Endothelial cell of umbilical vein (primary cell): ENCODE measurements at regions not wholly inside any gene's neighbourhood (a gene's known extent, or its start where the extent isn't known, plus 50 kb on each side); places are given as distances from the start of the nearest gene placed in this dataset.
"Not testable (repeated sequence)": the region's sequence is repeated elsewhere in the genome, so short reads cannot be mapped to it uniquely, and the experiment has no call there.

Experiments
- BruUV-seq: library from RNA; stranded (reverse); fragments of 400-500 nt; replicated peaks from 2 replicates; lab custom pipeline; 2021; lab: Mats Ljungman, UMichigan
- CTCF ChIA-PET: fragments of 300-600, 350-600 bp; sonication (Branson Sonifier 250); formaldehyde crosslinking; loops from one replicate; lab custom pipeline; 2021; ENCODE audit warnings: antibody characterized with exemption, inconsistent platforms; lab: Charles Lee
- POLR2A ChIA-PET: fragments of 300-600, 350-600 bp; sonication (Branson Sonifier 250); formaldehyde crosslinking; loops from one replicate; lab custom pipeline; 2021; ENCODE audit warnings: antibody characterized with exemption, inconsistent platforms; lab: Charles Lee
- DNase-seq: peaks from one replicate; pipeline ENCODE4 v3.0.0-alpha.2; 2011; ENCODE audit warnings: low read depth, low spot score
- FAIRE-seq: peaks from 2 replicates; lab custom pipeline; 2011; peaks lifted over from hg19 to GRCh38; lab: Jason Lieb, UNC
- H2AFZ ChIP-seq: 2 replicates; pipeline ENCODE4 v1.6.0; 2012; ENCODE audit warnings: low read depth, low read length, control low read depth, inconsistent platforms
- H3K27ac ChIP-seq: 2 replicates; pipeline ENCODE4 v1.5.1; 2011; ENCODE audit warnings: low read depth, mild to moderate bottlenecking, control low read depth, low read length, moderate library complexity; ENCODE audit not compliant: insufficient read depth
- H3K27me3 ChIP-seq, 2 experiments: 2 replicates each; pipeline versions ENCODE4 v1.6.0 to v1.6.1; 2011; ENCODE audit warnings: low read length in 2 of 2, mixed read lengths in 1 of 2; ENCODE audit not compliant: control insufficient read depth in 2 of 2, insufficient read depth in 2 of 2
- H3K36me3 ChIP-seq, 2 experiments: 2 replicates in 1 of 2; 3 replicates in 1 of 2; pipeline ENCODE4 v1.5.1; 2011; ENCODE audit warnings: low read length in 2 of 2, mild to moderate bottlenecking in 1 of 2, moderate library complexity in 1 of 2; ENCODE audit not compliant: control insufficient read depth in 2 of 2, insufficient read depth in 2 of 2; ENCODE audit errors: extremely low read depth in 1 of 2
- H3K4me1 ChIP-seq: 3 replicates; pipeline ENCODE4 v1.5.1; 2011; ENCODE audit warnings: mild to moderate bottlenecking, low read length; ENCODE audit not compliant: control insufficient read depth, insufficient read depth; ENCODE audit errors: extremely low read depth
- H3K4me2 ChIP-seq: 2 replicates; pipeline ENCODE4 v1.6.1; 2011; ENCODE audit warnings: low read length, control low read depth, mixed read lengths; ENCODE audit not compliant: insufficient read depth
- H3K4me3 ChIP-seq, 3 experiments: fragments of 200-600 bp in 1 of 3; sonication (generic), shearing (Covaris generic) in 1 of 3; replicated peaks in 1 of 3; 2 replicates each; pipeline ENCODE4 v1.5.1; 2011 to 2016; ENCODE audit warnings: control low read depth in 3 of 3, low read length in 3 of 3, mild to moderate bottlenecking in 2 of 3, inconsistent platforms in 1 of 3, low read depth in 1 of 3, moderate library complexity in 1 of 3; ENCODE audit not compliant: insufficient read depth in 1 of 3
- H3K79me2 ChIP-seq: 2 replicates; pipeline ENCODE4 v1.6.0; 2012; ENCODE audit warnings: low read length, inconsistent platforms; ENCODE audit not compliant: control insufficient read depth, insufficient read depth
- H3K9ac ChIP-seq: replicated peaks from 2 replicates; pipeline ENCODE3; 2011; ENCODE audit warnings: low read length, control low read depth; ENCODE audit not compliant: insufficient read depth; ENCODE audit errors: extremely low read depth
- H3K9me1 ChIP-seq: replicated peaks from 3 replicates; pipeline ENCODE4 v1.6.0; 2011; ENCODE audit warnings: mild to moderate bottlenecking, low read length; ENCODE audit not compliant: control insufficient read depth, insufficient read depth; ENCODE audit errors: extremely low read depth
- H3K9me3 ChIP-seq: replicated peaks from 2 replicates; pipeline ENCODE4 v1.5.1; 2012; ENCODE audit warnings: low read length, inconsistent platforms; ENCODE audit not compliant: control insufficient read depth, insufficient read depth
- H4K20me1 ChIP-seq: replicated peaks from 2 replicates; pipeline ENCODE3; 2011; ENCODE audit warnings: mild to moderate bottlenecking, low read length; ENCODE audit not compliant: control insufficient read depth, insufficient read depth; ENCODE audit errors: extremely low read depth
- FOS ChIP-seq: IDR thresholded peaks from 2 replicates; pipeline ENCODE4 v1.6.1; 2011; ENCODE audit warnings: mild to moderate bottlenecking, low read length, moderate library complexity, borderline replicate concordance; ENCODE audit not compliant: insufficient read depth
- JUN ChIP-seq: IDR thresholded peaks from 2 replicates; pipeline ENCODE4 v1.6.1; 2011; ENCODE audit warnings: borderline replicate concordance, low read depth; ENCODE audit not compliant: insufficient read length, insufficient read depth
- MYC ChIP-seq: IDR thresholded peaks from one replicate; pipeline ENCODE4 v1.6.1; 2011; ENCODE audit warnings: mild to moderate bottlenecking, low read depth, low read length
- POLR2AphosphoS5 ChIP-seq: IDR thresholded peaks from 2 replicates; pipeline ENCODE4 v1.6.1; 2012; ENCODE audit warnings: low read depth, mild to moderate bottlenecking, control low read depth, low read length, moderate library complexity; ENCODE audit not compliant: insufficient read depth
- dilution Hi-C: fragments of 300-500 bp; cut with MboI; formaldehyde crosslinking; loops from one replicate; pipeline ENCODE4 v1.15.0; 2019; ENCODE audit warnings: low sequenced_read_pairs; ENCODE audit not compliant: extremely low pct_ligation_motif_present
- intact Hi-C: fragments of 100-400 bp; cut with micrococcal nuclease; formaldehyde crosslinking; loops from one replicate; pipeline ENCODE4 v1.10.0; 2022
- TF ChIP-seq, protein P1 (sequence below): IDR thresholded peaks from 2 replicates; pipeline ENCODE4 v1.6.1; 2011; ENCODE audit not compliant: insufficient read depth, insufficient read length

DNA sequence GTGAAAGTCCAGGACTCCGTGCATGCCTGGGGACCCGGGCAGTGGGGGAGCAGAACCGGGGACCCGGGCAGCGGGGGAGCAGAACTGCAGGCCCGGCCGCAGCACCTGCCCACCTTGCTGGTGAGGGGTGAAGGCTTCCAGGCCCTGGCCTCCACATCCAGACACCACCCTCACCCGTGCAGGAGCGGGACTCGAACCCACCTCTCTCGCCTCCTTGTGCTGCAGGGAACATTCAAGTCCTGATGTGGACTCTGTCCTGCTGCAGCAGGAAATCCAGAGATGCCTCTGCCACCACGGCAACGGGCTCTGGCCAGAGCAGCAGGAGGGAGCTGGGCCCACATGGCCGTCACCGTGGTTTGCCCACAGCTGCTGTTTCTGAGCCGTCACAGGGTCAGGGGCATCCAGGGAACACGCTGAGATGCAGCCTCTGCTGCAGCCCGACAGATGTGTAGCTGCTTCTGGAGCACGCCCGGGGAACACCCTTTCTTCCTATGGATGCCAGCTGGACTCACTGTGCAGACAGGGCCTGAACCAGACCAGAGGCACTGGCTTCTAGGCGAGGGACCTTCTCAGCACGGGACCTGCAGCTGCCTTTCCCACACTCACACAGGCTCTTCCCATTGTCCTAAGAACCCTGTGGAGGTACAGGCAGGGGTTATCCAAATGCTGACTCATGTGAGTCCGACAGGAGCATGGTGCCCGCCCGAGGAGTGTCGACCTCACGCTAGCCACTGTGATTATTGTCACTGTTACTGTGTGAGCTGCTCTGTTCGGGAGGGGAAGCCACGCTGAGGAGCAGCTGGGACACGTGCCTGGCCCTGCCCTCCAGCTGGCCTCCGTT is 89.2 kb upstream of the CTDP1 start:
- no peaks in the 10 kb centered on the region for H3K4me1 ChIP-seq
- no peaks in the 10 kb centered on the region for H4K20me1 ChIP-seq
- FAIRE-seq = no peak
- ChIA-PET POLR2A (no interaction called here), CTCF (interaction anchor here (0.7 kb wide), 1 partner anchor 12 kb away, joined by 4 read pairs; no protein-coding TSS in a partner anchor)
- H3K79me2 ChIP-seq = no peaks in the 10 kb centered on the region
- intact Hi-C loops (no loop called here), dilution Hi-C loops (no loop called here)
- H3K27ac ChIP-seq = no peak overlapping the region
- H3K9me3 ChIP-seq = no peaks in the 10 kb centered on the region
- no peak overlapping the region for H3K9ac ChIP-seq
- no peak for DNase-seq
- no peaks in the 10 kb centered on the region for H3K36me3 ChIP-seq
- no peaks in the 10 kb centered on the region for H3K9me1 ChIP-seq
- no peak overlapping the region for H2AFZ ChIP-seq
- H3K4me2 ChIP-seq = no peak overlapping the region
- no peak overlapping the region for H3K4me3 ChIP-seq
- TF ChIP-seq JUN = no peak
- no peak for TF ChIP-seq MYC
- TF ChIP-seq POLR2AphosphoS5 = no peak
- no peak for TF ChIP-seq FOS
- H3K27me3 ChIP-seq = peaks cover 0 to 12% of the 10 kb centered on the region in 2 experiments
- no TSS peak for BruUV-seq

GRCh38 chr18:79591032-79591308 is 88.6 kb upstream of the CTDP1 start:
- intact Hi-C loops = no loop called here
- H3K9me3 ChIP-seq = no peaks in the 10 kb centered on the region
- ChIA-PET CTCF (interaction anchor here (0.7 kb wide), 1 partner anchor 13 kb away, joined by 4 read pairs; no protein-coding TSS in a partner anchor), POLR2A (no interaction called here)
- peaks cover 0 to 12% of the 10 kb centered on the region in 2 experiments for H3K27me3 ChIP-seq
- H3K4me1 ChIP-seq = no peaks in the 10 kb centered on the region
- no peaks in the 10 kb centered on the region for H3K36me3 ChIP-seq
- H3K79me2 ChIP-seq = no peaks in the 10 kb centered on the region
- FAIRE-seq (no peak), DNase-seq (no peak)
- no peaks in the 10 kb centered on the region for H4K20me1 ChIP-seq
- dilution Hi-C loops = no loop called here
- no peak overlapping the region for H2AFZ ChIP-seq
- no peak overlapping the region for H3K4me2 ChIP-seq
- no peak overlapping the region for H3K4me3 ChIP-seq
- no peaks in the 10 kb centered on the region for H3K9me1 ChIP-seq
- no peak overlapping the region for H3K27ac ChIP-seq
- no TSS peak for BruUV-seq
- H3K9ac ChIP-seq = no peak overlapping the region
- TF ChIP-seq, protein P1, sequence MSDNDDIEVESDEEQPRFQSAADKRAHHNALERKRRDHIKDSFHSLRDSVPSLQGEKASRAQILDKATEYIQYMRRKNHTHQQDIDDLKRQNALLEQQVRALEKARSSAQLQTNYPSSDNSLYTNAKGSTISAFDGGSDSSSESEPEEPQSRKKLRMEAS = no peak

DNA sequence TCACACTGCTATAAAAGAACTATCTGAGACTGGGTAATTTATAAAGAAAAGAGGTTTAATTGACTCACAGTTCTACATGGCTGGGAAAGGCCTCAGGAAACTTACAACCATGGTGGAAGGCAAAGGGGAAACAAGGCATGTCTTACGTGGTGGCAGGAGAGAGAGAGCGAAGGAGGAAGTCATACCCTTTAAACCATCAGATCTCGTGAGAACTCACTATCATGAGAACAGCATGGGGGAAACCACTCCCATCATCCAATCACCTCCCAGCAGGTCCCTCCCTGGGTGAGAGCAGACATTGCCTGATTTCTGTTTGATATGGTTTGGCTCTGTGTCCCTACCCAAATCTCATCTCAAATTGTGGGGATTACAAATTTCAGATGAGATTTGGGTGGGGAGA is 86.9 kb upstream of the CTDP1 start:
- H3K4me3 ChIP-seq, BruUV-seq, dilution Hi-C loops, FAIRE-seq, H3K9me3 ChIP-seq, H4K20me1 ChIP-seq, H3K36me3 ChIP-seq, H3K4me2 ChIP-seq, H3K27ac ChIP-seq, intact Hi-C loops, H3K9me1 ChIP-seq, H3K79me2 ChIP-seq, CTCF ChIA-PET, H3K9ac ChIP-seq, POLR2A ChIA-PET, H2AFZ ChIP-seq, DNase-seq, H3K4me1 ChIP-seq: not testable (repeated sequence)
- peaks cover 0 to 12% of the 10 kb centered on the region in 2 experiments for H3K27me3 ChIP-seq
